Upper lobe of left lung (tissue), 4 donors: ENCODE measurements at regions not wholly inside any gene's neighbourhood (a gene's known extent, or its start where the extent isn't known, plus 50 kb on each side); places are given as distances from the start of the nearest gene placed in this dataset.

Experiments
- EP300 ChIP-seq, 4 donors: sonication (generic); formaldehyde crosslinking; IDR thresholded peaks; one replicate each; pipeline ENCODE4 v1.5.1; 2017; ENCODE audit warnings: antibody characterized with exemption in 4 of 4, control low read depth in 2 of 4
- POLR2A ChIP-seq, 4 donors: fragments of 450-650 bp; IDR thresholded peaks; one replicate each; pipeline ENCODE4 v1.5.1; 2016 to 2017; ENCODE audit warnings: antibody characterized with exemption in 4 of 4, mild to moderate bottlenecking in 2 of 4
- POLR2AphosphoS5 ChIP-seq, 2 donors: sonication (generic); formaldehyde crosslinking; IDR thresholded peaks; one replicate each; pipeline ENCODE4 v1.5.1; 2017; ENCODE audit warnings: antibody characterized with exemption in 2 of 2
- TF ChIP-seq, protein P1 (sequence below), 6 experiments: fragments of 450-650 bp in 4 of 6; fragments of 200-600 bp in 2 of 6; sonication (generic) in 2 of 6; IDR thresholded peaks; one replicate each; pipeline ENCODE4 v1.5.1; 2016 to 2019; ENCODE audit warnings: antibody characterized with exemption in 6 of 6

DNA sequence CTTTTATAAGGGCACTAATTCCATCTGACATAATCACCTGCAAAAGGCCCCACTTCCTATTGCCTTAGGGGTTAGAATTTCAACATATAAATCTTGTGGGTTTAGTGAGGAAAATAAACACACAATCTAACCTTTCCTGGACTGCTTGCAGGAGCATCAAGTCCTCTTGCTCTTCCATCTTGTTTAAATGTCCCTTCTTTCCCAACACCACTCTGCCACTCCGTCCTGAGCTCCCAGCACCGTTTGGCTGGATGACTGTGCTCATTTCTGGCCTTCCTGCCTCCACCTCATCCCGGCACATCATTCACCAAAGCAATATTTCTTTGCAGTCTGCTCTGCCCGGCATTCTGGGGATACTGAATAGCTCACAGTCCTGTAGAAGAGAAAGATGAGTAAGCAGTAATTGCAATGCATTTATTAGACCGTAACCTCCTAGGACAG, 247.8 kb downstream of the BCL2 start:
- TF ChIP-seq, protein P1, sequence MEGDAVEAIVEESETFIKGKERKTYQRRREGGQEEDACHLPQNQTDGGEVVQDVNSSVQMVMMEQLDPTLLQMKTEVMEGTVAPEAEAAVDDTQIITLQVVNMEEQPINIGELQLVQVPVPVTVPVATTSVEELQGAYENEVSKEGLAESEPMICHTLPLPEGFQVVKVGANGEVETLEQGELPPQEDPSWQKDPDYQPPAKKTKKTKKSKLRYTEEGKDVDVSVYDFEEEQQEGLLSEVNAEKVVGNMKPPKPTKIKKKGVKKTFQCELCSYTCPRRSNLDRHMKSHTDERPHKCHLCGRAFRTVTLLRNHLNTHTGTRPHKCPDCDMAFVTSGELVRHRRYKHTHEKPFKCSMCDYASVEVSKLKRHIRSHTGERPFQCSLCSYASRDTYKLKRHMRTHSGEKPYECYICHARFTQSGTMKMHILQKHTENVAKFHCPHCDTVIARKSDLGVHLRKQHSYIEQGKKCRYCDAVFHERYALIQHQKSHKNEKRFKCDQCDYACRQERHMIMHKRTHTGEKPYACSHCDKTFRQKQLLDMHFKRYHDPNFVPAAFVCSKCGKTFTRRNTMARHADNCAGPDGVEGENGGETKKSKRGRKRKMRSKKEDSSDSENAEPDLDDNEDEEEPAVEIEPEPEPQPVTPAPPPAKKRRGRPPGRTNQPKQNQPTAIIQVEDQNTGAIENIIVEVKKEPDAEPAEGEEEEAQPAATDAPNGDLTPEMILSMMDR (IDR thresholded peaks at IDR 0.05), result no peak
- TF ChIP-seq EP300 (IDR thresholded peaks at IDR 0.05), result no peak
- TF ChIP-seq POLR2A (IDR thresholded peaks at IDR 0.05), result no peak
- TF ChIP-seq POLR2AphosphoS5 (IDR thresholded peaks at IDR 0.05), result no peak
